Lung (tissue), 11 donors: ENCODE measurements at regions not wholly inside any gene's neighbourhood (a gene's known extent, or its start where the extent isn't known, plus 50 kb on each side); places are given as distances from the start of the nearest gene placed in this dataset.
"Not testable (repeated sequence)": the region's sequence is repeated elsewhere in the genome, so short reads cannot be mapped to it uniquely, and the experiment has no call there.

Experiments
- ATAC-seq: fragments of 200-7000 bp; cut with Tn5 transposase; one replicate; pipeline ENCODE4 v1.9.1; 2020; ENCODE audit warnings: moderate number of reproducible peaks; ENCODE audit not compliant: insufficient read depth, low FRiP score
- DNase-seq, 3 donors: peaks; one replicate each; pipeline ENCODE4 v3.0.0-alpha.2; 2013 to 2017
- H3K27ac ChIP-seq, 2 donors: one replicate each; pipeline ENCODE4 v1.5.1; 2013; ENCODE audit warnings: mild to moderate bottlenecking in 2 of 2, moderate library complexity in 2 of 2, control low read depth in 1 of 2, inconsistent platforms in 1 of 2, low read depth in 1 of 2, low read length in 1 of 2
- H3K27me3 ChIP-seq, 3 donors: one replicate each; pipeline ENCODE4 v1.5.1; 2013; ENCODE audit warnings: low read length in 2 of 3; ENCODE audit not compliant: control insufficient read depth in 3 of 3, insufficient read depth in 3 of 3
- H3K36me3 ChIP-seq, 4 donors: one replicate each; pipeline ENCODE4 v1.5.1; 2013; ENCODE audit warnings: low read length in 4 of 4, mild to moderate bottlenecking in 1 of 4, moderate library complexity in 1 of 4; ENCODE audit not compliant: control insufficient read depth in 4 of 4, insufficient read depth in 4 of 4
- H3K4me1 ChIP-seq, 5 donors: one replicate each; pipeline ENCODE4 v1.5.1; 2013; ENCODE audit warnings: low read length in 5 of 5, mild to moderate bottlenecking in 2 of 5, moderate library complexity in 1 of 5; ENCODE audit not compliant: control insufficient read depth in 5 of 5, insufficient read depth in 5 of 5
- H3K4me3 ChIP-seq: one replicate; pipeline ENCODE4 v1.5.1; 2013; ENCODE audit warnings: mild to moderate bottlenecking, control low read depth, moderate library complexity
- H3K9ac ChIP-seq, 2 donors: one replicate each; pipeline ENCODE4 v1.5.1; 2013; ENCODE audit warnings: low read length in 2 of 2, control low read depth in 1 of 2; ENCODE audit not compliant: insufficient read depth in 1 of 2
- H3K9me3 ChIP-seq, 4 donors: one replicate each; pipeline ENCODE4 v1.5.1; 2013; ENCODE audit warnings: low read length in 3 of 4, mild to moderate bottlenecking in 1 of 4, moderate library complexity in 1 of 4; ENCODE audit not compliant: control insufficient read depth in 4 of 4, insufficient read depth in 3 of 4
- CTCF ChIP-seq: IDR thresholded peaks from 2 replicates; pipeline ENCODE4 v1.5.1; 2012; ENCODE audit warnings: mild to moderate bottlenecking; ENCODE audit errors: control extremely low read depth, extremely low read depth
- WGBS, 2 donors: extraction: QIAGEN DNeasy Blood & Tissue Kit; methylation state at CpG; one replicate each; pipeline ENCODE4 v1.1.7; 2013; 5-methylcytosine and 5-hydroxymethylcytosine counted together
- donor health status: control.
- donor health status: control.
- donor health status: Bipolar disorder and iron deficiency.
- donor health status: healthy.
- donor health status: DM: yes; HTN: yes; CAD: no.

GRCh38 chr4:158410272-158410671 is 111.4 kb upstream of the RXFP1 start:
- H3K36me3 ChIP-seq: no peaks in the 10 kb centered on the region
- no peak overlapping the region for H3K4me3 ChIP-seq
- no peak overlapping the region for H3K9ac ChIP-seq
- DNase-seq: peak in 1 of 3 donors; percentile 23
- no peak for ATAC-seq
- no peaks in the 10 kb centered on the region for H3K4me1 ChIP-seq
- TF ChIP-seq CTCF: no peak
- H3K9me3 ChIP-seq: peaks cover 0 to 3% (median 0%) of the 10 kb centered on the region in 4 donors
- no peaks in the 10 kb centered on the region for H3K27me3 ChIP-seq
- 79 to 80% methylated on average over 3 of the region's 3 CpGs for WGBS, 2 donors
- H3K27ac ChIP-seq: no peak overlapping the region

DNA sequence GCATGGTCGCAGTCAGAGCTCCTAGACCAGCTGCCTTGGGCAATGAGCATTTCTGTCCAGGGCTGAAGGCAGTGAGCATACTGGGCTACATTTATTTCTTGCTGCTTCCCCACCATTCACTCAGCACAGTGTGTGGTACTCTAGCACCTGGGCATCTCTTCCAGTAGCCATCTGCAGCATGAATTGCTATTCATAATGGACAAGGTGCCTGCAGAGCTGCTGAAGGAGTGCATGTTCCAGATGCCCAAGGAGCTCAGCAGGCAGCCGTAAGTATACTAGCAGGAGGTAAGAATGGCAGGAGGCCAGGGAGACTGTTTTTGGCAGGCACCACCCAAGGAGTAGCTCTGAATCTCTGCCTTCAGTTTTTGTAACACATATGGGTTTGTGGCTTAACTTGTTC is 110.4 kb upstream of the RXFP1 start:
- Histone ChIP-seq H3K9ac (no peak overlapping the region), H3K4me1 (no peaks in the 10 kb centered on the region), H3K9me3 (peaks cover 0 to 3% (median 0%) of the 10 kb centered on the region in 4 donors), H3K4me3 (no peak overlapping the region), H3K27me3 (no peaks in the 10 kb centered on the region), H3K27ac (no peak overlapping the region), H3K36me3 (no peaks in the 10 kb centered on the region)
- WGBS, 2 donors: 68 to 77% methylated on average over 2 of the region's 2 CpGs
- ATAC-seq (no peak), DNase-seq (no peak)
- no peak for TF ChIP-seq CTCF

GRCh38 chr4:158418679-158419078 is 103.0 kb upstream of the RXFP1 start:
- H3K9me3 ChIP-seq, ATAC-seq, H3K27ac ChIP-seq, H3K4me3 ChIP-seq, H3K27me3 ChIP-seq, H3K36me3 ChIP-seq, H3K9ac ChIP-seq, H3K4me1 ChIP-seq, DNase-seq: not testable (repeated sequence)
- WGBS, 2 donors: 91 to 93% methylated on average over 4 of the region's 4 CpGs

- ATAC-seq (no peak), DNase-seq (no peak)
- H3K9me3 ChIP-seq: peaks cover 0 to 5% (median 0%) of the 10 kb centered on the region in 4 donors
- H3K9ac ChIP-seq: no peak overlapping the region
- no peak overlapping the region for H3K27ac ChIP-seq
- no peaks in the 10 kb centered on the region for H3K4me1 ChIP-seq
- no peak for TF ChIP-seq CTCF
- WGBS, 2 donors: 60 to 84% methylated on average over 2 of the region's 2 CpGs
- no peaks in the 10 kb centered on the region for H3K36me3 ChIP-seq
- no peaks in the 10 kb centered on the region for H3K27me3 ChIP-seq
- no peak overlapping the region for H3K4me3 ChIP-seq
Observed at GRCh38 chr4:158420782-158421181, 100.9 kb upstream of the RXFP1 start.
